Transverse colon (tissue), 4 donors: ENCODE measurements at regions not wholly inside any gene's neighbourhood (a gene's known extent, or its start where the extent isn't known, plus 50 kb on each side); places are given as distances from the start of the nearest gene placed in this dataset.

ENCODE experiments used
- EP300 ChIP-seq: sonication (generic); formaldehyde crosslinking; IDR thresholded peaks from one replicate; pipeline ENCODE4 v1.6.1; 2017; ENCODE audit warnings: antibody characterized with exemption, low read depth
- POLR2A ChIP-seq: fragments of 450-650 bp; IDR thresholded peaks from one replicate; pipeline ENCODE4 v1.6.1; 2016; ENCODE audit warnings: antibody characterized with exemption, mild to moderate bottlenecking, moderate library complexity
- POLR2AphosphoS5 ChIP-seq, 3 donors: sonication (generic); formaldehyde crosslinking; IDR thresholded peaks; one replicate each; pipeline ENCODE4 v1.6.1; 2016; ENCODE audit warnings: antibody characterized with exemption in 3 of 3
- TF ChIP-seq, protein P1 (sequence below), 5 experiments: fragments of 200-600 bp in 3 of 5; fragments of 450-650 bp in 2 of 5; sonication (generic) in 3 of 5; IDR thresholded peaks; 1 replicate in 2 of 5; 2 replicates in 3 of 5; pipeline ENCODE4 v1.5.1; 2016 to 2017; ENCODE audit warnings: antibody characterized with exemption in 5 of 5, inconsistent platforms in 3 of 5, mild to moderate bottlenecking in 2 of 5, moderate library complexity in 1 of 5

DNA sequence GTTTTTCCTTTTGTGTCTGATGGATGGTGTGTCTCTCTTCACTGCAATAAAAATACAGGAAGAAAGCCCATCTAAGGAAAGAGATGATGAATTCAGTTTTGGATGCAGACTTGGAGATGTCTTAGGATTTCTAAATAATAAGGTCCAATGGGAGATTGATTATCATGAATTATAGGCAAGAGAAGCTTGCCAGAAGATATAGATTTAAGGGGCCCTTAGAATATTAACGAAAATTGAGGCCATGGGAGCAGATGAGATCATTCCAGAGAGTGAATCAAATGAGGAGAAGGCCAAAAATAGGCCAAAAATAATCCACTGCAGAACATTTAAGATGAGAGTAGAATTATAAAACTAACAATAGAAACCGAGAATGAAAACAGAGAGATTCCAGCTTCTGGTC lies 63.1 kb downstream of the KCNJ2 start:
- TF ChIP-seq, protein P1, sequence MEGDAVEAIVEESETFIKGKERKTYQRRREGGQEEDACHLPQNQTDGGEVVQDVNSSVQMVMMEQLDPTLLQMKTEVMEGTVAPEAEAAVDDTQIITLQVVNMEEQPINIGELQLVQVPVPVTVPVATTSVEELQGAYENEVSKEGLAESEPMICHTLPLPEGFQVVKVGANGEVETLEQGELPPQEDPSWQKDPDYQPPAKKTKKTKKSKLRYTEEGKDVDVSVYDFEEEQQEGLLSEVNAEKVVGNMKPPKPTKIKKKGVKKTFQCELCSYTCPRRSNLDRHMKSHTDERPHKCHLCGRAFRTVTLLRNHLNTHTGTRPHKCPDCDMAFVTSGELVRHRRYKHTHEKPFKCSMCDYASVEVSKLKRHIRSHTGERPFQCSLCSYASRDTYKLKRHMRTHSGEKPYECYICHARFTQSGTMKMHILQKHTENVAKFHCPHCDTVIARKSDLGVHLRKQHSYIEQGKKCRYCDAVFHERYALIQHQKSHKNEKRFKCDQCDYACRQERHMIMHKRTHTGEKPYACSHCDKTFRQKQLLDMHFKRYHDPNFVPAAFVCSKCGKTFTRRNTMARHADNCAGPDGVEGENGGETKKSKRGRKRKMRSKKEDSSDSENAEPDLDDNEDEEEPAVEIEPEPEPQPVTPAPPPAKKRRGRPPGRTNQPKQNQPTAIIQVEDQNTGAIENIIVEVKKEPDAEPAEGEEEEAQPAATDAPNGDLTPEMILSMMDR (IDR thresholded peaks at IDR 0.05): no peak
- TF ChIP-seq POLR2A (no peak), POLR2AphosphoS5 (IDR thresholded peaks at IDR 0.05) (no peak), EP300 (no peak)
